ENCODE measurements at regions not wholly inside any gene's neighbourhood (a gene's known extent, or its start where the extent isn't known, plus 50 kb on each side); places are given as distances from the start of the nearest gene placed in this dataset.

GRCh38 chr17:77381185-77381700 lies 240.5 kb downstream of the SEC14L1 start:
- Mint-ChIP-seq H3K4me1 (ENCODE audit: unreplicated experiment) (peaks cover 76% of the 10 kb centered on the region), H3K36me3 (ENCODE audit: low read depth, unreplicated experiment) (peaks cover 10% of the 10 kb centered on the region), H3K4me3 (ENCODE audit: unreplicated experiment) (peak overlapping the region; percentile 8), H3K27ac (ENCODE audit: unreplicated experiment) (peak overlapping the region; percentile 32), H3K27me3 (ENCODE audit: unreplicated experiment) (peaks cover 17% of the 10 kb centered on the region), H3K9me3 (ENCODE audit: unreplicated experiment) (no peaks in the 10 kb centered on the region)
- no peak for TF ChIP-seq CTCF (IDR thresholded peaks at IDR 0.05; ENCODE audit: unreplicated experiment)
- no peak for DNase-seq (ENCODE audit: low spot score)

- no peak for DNase-seq (ENCODE audit: low spot score)
- Mint-ChIP-seq H3K9me3 (ENCODE audit: unreplicated experiment) (no peaks in the 10 kb centered on the region), H3K27me3 (ENCODE audit: unreplicated experiment) (peaks cover 17% of the 10 kb centered on the region), H3K4me3 (ENCODE audit: unreplicated experiment) (peak overlapping the region; percentile 8), H3K4me1 (ENCODE audit: unreplicated experiment) (peaks cover 76% of the 10 kb centered on the region), H3K36me3 (ENCODE audit: low read depth, unreplicated experiment) (peaks cover 10% of the 10 kb centered on the region), H3K27ac (ENCODE audit: unreplicated experiment) (peak overlapping the region; percentile 32)
- no peak for TF ChIP-seq CTCF (IDR thresholded peaks at IDR 0.05; ENCODE audit: unreplicated experiment)
These were observed 241.0 kb downstream of the SEC14L1 start for GRCh38 chr17:77381731-77382130.

- Mint-ChIP-seq H3K27me3 (ENCODE audit: unreplicated experiment) (peaks cover 17% of the 10 kb centered on the region), H3K36me3 (ENCODE audit: low read depth, unreplicated experiment) (peaks cover 14% of the 10 kb centered on the region), H3K4me3 (ENCODE audit: unreplicated experiment) (no peak overlapping the region), H3K9me3 (ENCODE audit: unreplicated experiment) (no peaks in the 10 kb centered on the region), H3K4me1 (ENCODE audit: unreplicated experiment) (peaks cover 76% of the 10 kb centered on the region), H3K27ac (ENCODE audit: unreplicated experiment) (no peak overlapping the region)
- TF ChIP-seq CTCF (IDR thresholded peaks at IDR 0.05; ENCODE audit: unreplicated experiment) = no peak
- DNase-seq (ENCODE audit: low spot score) = no peak
These were observed 241.7 kb downstream of the SEC14L1 start for GRCh38 chr17:77382356-77382911.

GRCh38 chr17:77382966-77383612 lies 242.3 kb downstream of the SEC14L1 start:
- Mint-ChIP-seq H3K4me3 (ENCODE audit: unreplicated experiment) (no peak overlapping the region), H3K27me3 (ENCODE audit: unreplicated experiment) (peaks cover 17% of the 10 kb centered on the region), H3K27ac (ENCODE audit: unreplicated experiment) (peak overlapping the region; percentile 64), H3K4me1 (ENCODE audit: unreplicated experiment) (peaks cover 75% of the 10 kb centered on the region), H3K36me3 (ENCODE audit: low read depth, unreplicated experiment) (peaks cover 15% of the 10 kb centered on the region), H3K9me3 (ENCODE audit: unreplicated experiment) (no peaks in the 10 kb centered on the region)
- TF ChIP-seq CTCF (IDR thresholded peaks at IDR 0.05; ENCODE audit: unreplicated experiment) = no peak
- no peak for DNase-seq (ENCODE audit: low spot score)
